Inflammatory macrophage (primary cell): ENCODE measurements at regions not wholly inside any gene's neighbourhood (a gene's known extent, or its start where the extent isn't known, plus 50 kb on each side); places are given as distances from the start of the nearest gene placed in this dataset.

ENCODE experiments used
- DNase-seq, 2 donors: peaks; one replicate each; pipeline ENCODE4 v3.0.0-alpha.2; 2020 to 2022

- DNase-seq: no peak
These were observed 997.6 kb downstream of the DIAPH3 start for GRCh38 chr13:59166174-59166573.

- DNase-seq: no peak
These were observed 991.7 kb downstream of the DIAPH3 start for GRCh38 chr13:59172076-59172475.

- DNase-seq: no peak
These were observed 987.0 kb downstream of the DIAPH3 start for GRCh38 chr13:59176775-59177174.

- no peak for DNase-seq
These were observed 985.4 kb downstream of the DIAPH3 start for GRCh38 chr13:59178344-59178743.

GRCh38 chr13:59182241-59182640 lies 981.5 kb downstream of the DIAPH3 start:
- DNase-seq: no peak

GRCh38 chr13:59197397-59197796 lies 966.3 kb downstream of the DIAPH3 start:
- no peak for DNase-seq

GRCh38 chr13:59201841-59202240 lies 961.9 kb downstream of the DIAPH3 start:
- DNase-seq: no peak

- no peak for DNase-seq
These were observed 959.9 kb downstream of the DIAPH3 start for GRCh38 chr13:59203855-59204254.

- no peak for DNase-seq
These were observed 958.2 kb downstream of the DIAPH3 start for GRCh38 chr13:59205501-59205900.

- no peak for DNase-seq
These were observed 955.1 kb downstream of the DIAPH3 start for GRCh38 chr13:59208405-59209195.

GRCh38 chr13:59210543-59210942 lies 953.2 kb downstream of the DIAPH3 start:
- no peak for DNase-seq

- DNase-seq: no peak
These were observed 952.1 kb downstream of the DIAPH3 start for GRCh38 chr13:59211606-59212005.

- DNase-seq: no peak
These were observed 934.3 kb downstream of the DIAPH3 start for GRCh38 chr13:59229401-59229800.

GRCh38 chr13:59229861-59230260 lies 933.9 kb downstream of the DIAPH3 start:
- no peak for DNase-seq

- no peak for DNase-seq
These were observed 933.1 kb downstream of the DIAPH3 start for GRCh38 chr13:59230484-59231264.

- DNase-seq: no peak
These were observed 927.3 kb downstream of the DIAPH3 start for GRCh38 chr13:59236309-59236919.

- no peak for DNase-seq
These were observed 926.8 kb downstream of the DIAPH3 start for GRCh38 chr13:59236944-59237343.

GRCh38 chr13:59247171-59247570 lies 916.6 kb downstream of the DIAPH3 start:
- DNase-seq: no peak

- no peak for DNase-seq
These were observed 913.2 kb downstream of the DIAPH3 start for GRCh38 chr13:59250336-59251189.

GRCh38 chr13:59259165-59260000 lies 904.3 kb downstream of the DIAPH3 start:
- DNase-seq: no peak

- no peak for DNase-seq
These were observed 901.7 kb downstream of the DIAPH3 start for GRCh38 chr13:59261928-59262488.
